ENCODE measurements at regions not wholly inside any gene's neighbourhood (a gene's known extent, or its start where the extent isn't known, plus 50 kb on each side); places are given as distances from the start of the nearest gene placed in this dataset.
A peak's percentile ranks its signal among the peaks of the same experiment; 100 is the strongest.
"Not testable (repeated sequence)": the region's sequence is repeated elsewhere in the genome, so short reads cannot be mapped to it uniquely, and the experiment has no call there.

DNA sequence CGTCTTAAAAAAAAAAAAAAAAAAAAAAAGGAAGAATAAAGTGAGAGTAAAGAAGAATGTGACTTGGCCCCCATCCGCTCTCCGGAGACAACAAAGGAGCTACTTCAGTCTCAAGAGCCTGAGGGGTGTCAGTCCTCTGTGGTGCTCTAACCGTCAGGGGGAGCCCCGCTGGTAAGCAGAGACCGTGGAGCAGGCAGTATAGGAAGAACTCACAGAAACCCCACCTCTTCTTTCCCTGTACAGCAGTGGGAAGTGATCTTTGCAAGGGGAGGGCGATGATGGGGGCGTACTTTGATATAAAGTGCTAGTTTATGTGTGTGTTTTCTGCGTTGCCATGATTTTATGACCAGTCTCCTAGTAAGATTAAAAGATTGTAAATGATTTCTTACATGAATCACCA is 1527.3 kb downstream of the KHDRBS2 start:
- not testable (repeated sequence) for H4K5ac ChIP-seq (ENCODE audit: insufficient read length, low read depth, low read length); H2BK20ac ChIP-seq (ENCODE audit: low read depth, low read length, poor library complexity, severe bottlenecking); H3K27me3 ChIP-seq (ENCODE audit: insufficient read depth, low read length); H3K14ac ChIP-seq (ENCODE audit: insufficient read depth, low read length); H3K27me3 Mint-ChIP-seq (ENCODE audit: low read depth); H3K4me3 Mint-ChIP-seq; H3K56ac ChIP-seq (ENCODE audit: insufficient read length, low read depth, low read length); H3K79me2 ChIP-seq (ENCODE audit: insufficient read depth, low read length); H3K79me1 ChIP-seq (ENCODE audit: insufficient read depth, low read depth, low read length, poor library complexity, severe bottlenecking); H2BK5ac ChIP-seq (ENCODE audit: insufficient read length, low read length); H3K27ac ChIP-seq (ENCODE audit: insufficient read length, low read depth, low read length); H3K9me3 ChIP-seq (ENCODE audit: control insufficient read depth, low read depth, low read length); H4K20me1 ChIP-seq (ENCODE audit: control insufficient read depth, insufficient read depth, insufficient read length); H3K23me2 ChIP-seq (ENCODE audit: insufficient read length, low read depth, low read length, poor library complexity, severe bottlenecking); H3K27ac Mint-ChIP-seq; H3K4ac ChIP-seq (ENCODE audit: low read depth, low read length); H3K9ac ChIP-seq (ENCODE audit: extremely low read depth, insufficient read length, low read length); H2AK5ac ChIP-seq (ENCODE audit: insufficient read length, low read length); H2BK12ac ChIP-seq (ENCODE audit: insufficient read length, low read depth, low read length); H3K4me1 ChIP-seq (ENCODE audit: insufficient read depth, low read length); H3K18ac ChIP-seq (ENCODE audit: insufficient read length, low read depth, low read length); H2BK120ac ChIP-seq (ENCODE audit: low read depth, low read length, poor library complexity, severe bottlenecking); H2AFZ ChIP-seq (ENCODE audit: low read length); H3K4me1 Mint-ChIP-seq; H3K4me2 ChIP-seq (ENCODE audit: insufficient read depth, insufficient read length, low read length); H4K8ac ChIP-seq (replicated peaks; ENCODE audit: insufficient read length, low read depth, low read length); H2BK15ac ChIP-seq (ENCODE audit: low read depth, low read length); H4K91ac ChIP-seq (ENCODE audit: insufficient read length, low read depth, low read length); H3T11ph ChIP-seq (ENCODE audit: low read length); H3K23ac ChIP-seq (ENCODE audit: insufficient read length, low read depth, low read length)
- H3K36me3 Mint-ChIP-seq (ENCODE audit: insufficient read depth in 1 of 3, low read depth in 3 of 3), result peaks cover 12 to 15% (median 13%) of the 10 kb centered on the region in 3 experiments
- H3K9me3 Mint-ChIP-seq, result peaks cover 21 to 40% of the 10 kb centered on the region in 2 experiments
- no CpG with 5 or more reads among the region's 9 CpGs for WGBS (ENCODE audit: extremely low coverage, insufficient read length, low lambda C conversion rate)
- peak; percentile 26 for DNase-seq
